Suprapubic skin (tissue), 4 donors: ENCODE measurements at regions not wholly inside any gene's neighbourhood (a gene's known extent, or its start where the extent isn't known, plus 50 kb on each side); places are given as distances from the start of the nearest gene placed in this dataset.

Experiments
- DNase-seq, 2 donors: peaks; one replicate each; pipeline ENCODE4 v3.0.0-alpha.2; 2019; ENCODE audit warnings: low spot score in 2 of 2
- H3K27ac ChIP-seq: fragments of 200-600 bp; sonication (generic); one replicate; pipeline ENCODE4 v1.5.1; 2019
- H3K27me3 ChIP-seq: fragments of 200-600 bp; sonication (generic); one replicate; pipeline ENCODE4 v1.5.1; 2019
- H3K36me3 ChIP-seq: fragments of 200-600 bp; sonication (generic); one replicate; pipeline ENCODE4 v1.5.1; 2019
- H3K4me1 ChIP-seq: fragments of 200-600 bp; sonication (generic); one replicate; pipeline ENCODE4 v1.5.1; 2019
- H3K4me3 ChIP-seq: fragments of 200-600 bp; sonication (generic); one replicate; pipeline ENCODE4 v1.5.1; 2019; ENCODE audit warnings: mild to moderate bottlenecking
- H3K9me3 ChIP-seq: fragments of 200-600 bp; sonication (generic); one replicate; pipeline ENCODE4 v1.5.1; 2019
- CTCF ChIP-seq, 2 donors: fragments of 200-600 bp in 1 of 2; fragments of 450-650 bp in 1 of 2; sonication (generic) in 1 of 2; IDR thresholded peaks; one replicate each; pipeline ENCODE4 v1.5.1; 2016 to 2019; ENCODE audit warnings: antibody characterized with exemption in 2 of 2, mild to moderate bottlenecking in 1 of 2, moderate library complexity in 1 of 2
- EP300 ChIP-seq: sonication (generic); formaldehyde crosslinking; IDR thresholded peaks from one replicate; pipeline ENCODE4 v1.6.1; 2017; ENCODE audit warnings: antibody characterized with exemption
- POLR2A ChIP-seq, 2 donors: fragments of 450-650 bp; IDR thresholded peaks; one replicate each; pipeline ENCODE4 v1.6.1; 2017; ENCODE audit warnings: antibody characterized with exemption in 2 of 2, mild to moderate bottlenecking in 2 of 2, moderate library complexity in 2 of 2
- POLR2AphosphoS5 ChIP-seq, 3 donors: sonication (generic); formaldehyde crosslinking; IDR thresholded peaks; one replicate each; pipeline ENCODE4 v1.6.1; 2017; ENCODE audit warnings: antibody characterized with exemption in 3 of 3
- WGBS: methylation state at CpG from one replicate; pipeline ENCODE4 v1.1.5; 2018; 5-methylcytosine and 5-hydroxymethylcytosine counted together

- Histone ChIP-seq H3K4me1 (no peaks in the 10 kb centered on the region), H3K27ac (no peak overlapping the region), H3K36me3 (no peaks in the 10 kb centered on the region), H3K4me3 (no peak overlapping the region), H3K27me3 (no peaks in the 10 kb centered on the region), H3K9me3 (no peaks in the 10 kb centered on the region)
- WGBS: 75% methylated on average over 7 of the region's 7 CpGs
- no peak for DNase-seq
- TF ChIP-seq POLR2A (IDR thresholded peaks at IDR 0.05): no peak
- TF ChIP-seq POLR2AphosphoS5 (IDR thresholded peaks at IDR 0.05): no peak
- no peak for TF ChIP-seq EP300
- no peak for TF ChIP-seq CTCF (IDR thresholded peaks at IDR 0.05)
These were observed 281.3 kb downstream of the TDRD15 start for GRCh38 chr2:21404827-21405625.

- Histone ChIP-seq H3K9me3 (no peaks in the 10 kb centered on the region), H3K27me3 (no peaks in the 10 kb centered on the region), H3K4me1 (no peaks in the 10 kb centered on the region), H3K4me3 (no peak overlapping the region), H3K36me3 (no peaks in the 10 kb centered on the region), H3K27ac (no peak overlapping the region)
- no peak for DNase-seq
- TF ChIP-seq CTCF (IDR thresholded peaks at IDR 0.05) (no peak), EP300 (no peak), POLR2AphosphoS5 (IDR thresholded peaks at IDR 0.05) (no peak), POLR2A (IDR thresholded peaks at IDR 0.05) (no peak)
- WGBS: 88% methylated on average over 1 of the region's 1 CpG
These were observed 282.6 kb downstream of the TDRD15 start for GRCh38 chr2:21406386-21406785.

GRCh38 chr2:21406911-21407310, 283.1 kb downstream of the TDRD15 start:
- no peaks in the 10 kb centered on the region for H3K9me3 ChIP-seq
- H3K27me3 ChIP-seq: no peaks in the 10 kb centered on the region
- H3K4me3 ChIP-seq: no peak overlapping the region
- no peaks in the 10 kb centered on the region for H3K36me3 ChIP-seq
- DNase-seq: no peak
- WGBS: 36% methylated on average over 3 of the region's 3 CpGs
- no peak for TF ChIP-seq EP300
- H3K27ac ChIP-seq: no peak overlapping the region
- no peaks in the 10 kb centered on the region for H3K4me1 ChIP-seq

- H3K9me3 ChIP-seq: no peaks in the 10 kb centered on the region
- TF ChIP-seq EP300 (no peak), CTCF (IDR thresholded peaks at IDR 0.05) (no peak), POLR2AphosphoS5 (IDR thresholded peaks at IDR 0.05) (no peak), POLR2A (IDR thresholded peaks at IDR 0.05) (no peak)
- WGBS: 70% methylated on average over 1 of the region's 1 CpG
- no peak overlapping the region for H3K27ac ChIP-seq
- H3K4me3 ChIP-seq: no peak overlapping the region
- H3K4me1 ChIP-seq: no peaks in the 10 kb centered on the region
- DNase-seq: no peak
- no peaks in the 10 kb centered on the region for H3K27me3 ChIP-seq
- no peaks in the 10 kb centered on the region for H3K36me3 ChIP-seq
These were observed 284.1 kb downstream of the TDRD15 start for GRCh38 chr2:21407851-21408250.

GRCh38 chr2:21411741-21412140, 288.0 kb downstream of the TDRD15 start:
- H3K27me3 ChIP-seq: no peaks in the 10 kb centered on the region
- H3K4me3 ChIP-seq: no peak overlapping the region
- H3K36me3 ChIP-seq: no peaks in the 10 kb centered on the region
- TF ChIP-seq CTCF (IDR thresholded peaks at IDR 0.05): no peak
- no peak for TF ChIP-seq POLR2A (IDR thresholded peaks at IDR 0.05)
- no peak for TF ChIP-seq EP300
- TF ChIP-seq POLR2AphosphoS5 (IDR thresholded peaks at IDR 0.05): no peak
- no peaks in the 10 kb centered on the region for H3K9me3 ChIP-seq
- DNase-seq: no peak
- no peak overlapping the region for H3K27ac ChIP-seq
- WGBS: 74% methylated on average over 5 of the region's 5 CpGs
- H3K4me1 ChIP-seq: no peaks in the 10 kb centered on the region
